ENCODE measurements at regions not wholly inside any gene's neighbourhood (a gene's known extent, or its start where the extent isn't known, plus 50 kb on each side); places are given as distances from the start of the nearest gene placed in this dataset.

DNA sequence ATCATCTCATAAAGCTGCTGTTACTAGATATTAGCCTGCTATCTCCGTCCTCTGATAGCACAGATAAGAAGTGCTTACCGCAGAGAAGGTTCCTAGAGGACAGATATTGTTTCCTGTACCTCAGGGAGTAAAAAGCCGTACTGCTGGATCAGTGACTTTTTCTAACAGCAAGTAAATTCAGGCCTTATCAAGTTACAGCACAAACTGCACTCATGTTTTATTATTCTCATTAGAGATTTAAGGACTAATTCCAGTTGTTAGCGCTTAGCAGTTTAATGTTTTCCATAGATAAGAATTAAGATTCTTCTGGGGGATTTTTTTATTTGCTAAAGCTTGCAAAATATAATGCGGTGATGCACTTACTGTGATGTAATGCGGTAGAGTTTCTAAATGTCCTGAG lies 119.0 kb upstream of the OBI1 start:
- Histone ChIP-seq H3K4me1 (no peaks in the 10 kb centered on the region), H3K4me3 (no peak overlapping the region), H3K9me3 (no peaks in the 10 kb centered on the region), H3K27ac (no peak overlapping the region), H3K27me3 (no peaks in the 10 kb centered on the region), H3K36me3 (replicated peaks in 1 of 2; ENCODE audit: insufficient read depth in 1 of 2, low read depth in 2 of 2) (no peaks in the 10 kb centered on the region)
- ATAC-seq = no peak
- intact Hi-C loops (cut with DNase I) = no loop called here
- no peak for TF ChIP-seq POLR2A (IDR thresholded peaks at IDR 0.05)
- TF ChIP-seq, protein P1, sequence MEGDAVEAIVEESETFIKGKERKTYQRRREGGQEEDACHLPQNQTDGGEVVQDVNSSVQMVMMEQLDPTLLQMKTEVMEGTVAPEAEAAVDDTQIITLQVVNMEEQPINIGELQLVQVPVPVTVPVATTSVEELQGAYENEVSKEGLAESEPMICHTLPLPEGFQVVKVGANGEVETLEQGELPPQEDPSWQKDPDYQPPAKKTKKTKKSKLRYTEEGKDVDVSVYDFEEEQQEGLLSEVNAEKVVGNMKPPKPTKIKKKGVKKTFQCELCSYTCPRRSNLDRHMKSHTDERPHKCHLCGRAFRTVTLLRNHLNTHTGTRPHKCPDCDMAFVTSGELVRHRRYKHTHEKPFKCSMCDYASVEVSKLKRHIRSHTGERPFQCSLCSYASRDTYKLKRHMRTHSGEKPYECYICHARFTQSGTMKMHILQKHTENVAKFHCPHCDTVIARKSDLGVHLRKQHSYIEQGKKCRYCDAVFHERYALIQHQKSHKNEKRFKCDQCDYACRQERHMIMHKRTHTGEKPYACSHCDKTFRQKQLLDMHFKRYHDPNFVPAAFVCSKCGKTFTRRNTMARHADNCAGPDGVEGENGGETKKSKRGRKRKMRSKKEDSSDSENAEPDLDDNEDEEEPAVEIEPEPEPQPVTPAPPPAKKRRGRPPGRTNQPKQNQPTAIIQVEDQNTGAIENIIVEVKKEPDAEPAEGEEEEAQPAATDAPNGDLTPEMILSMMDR (IDR thresholded peaks at IDR 0.05) = no peak
- WGBS, 2 donors = 41 to 54% methylated on average over 6 of the region's 6 CpGs
- no peak for DNase-seq

DNA sequence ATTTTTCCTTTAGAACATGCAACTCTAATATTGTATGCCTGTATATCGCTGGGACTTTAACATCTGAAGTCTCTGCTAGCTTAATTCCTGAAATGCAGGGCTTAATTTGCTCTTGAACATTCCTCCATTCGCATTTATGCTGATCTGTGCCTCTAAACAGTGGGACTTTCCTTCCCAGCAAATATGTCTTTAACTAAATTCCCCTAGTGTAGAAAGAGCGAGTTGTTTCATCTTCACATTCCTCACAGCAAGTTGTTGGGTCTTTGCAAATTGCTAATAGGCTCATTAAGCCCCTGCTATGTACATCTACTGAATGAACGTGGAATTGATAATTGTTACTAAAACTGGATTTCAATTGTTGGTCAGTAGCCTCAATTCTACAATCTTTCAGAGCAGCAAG lies 118.4 kb upstream of the OBI1 start:
- Histone ChIP-seq H3K27ac (no peak overlapping the region), H3K27me3 (no peaks in the 10 kb centered on the region), H3K4me1 (no peaks in the 10 kb centered on the region), H3K36me3 (replicated peaks in 1 of 2; ENCODE audit: insufficient read depth in 1 of 2, low read depth in 2 of 2) (no peaks in the 10 kb centered on the region), H3K9me3 (no peaks in the 10 kb centered on the region), H3K4me3 (no peak overlapping the region)
- 34 to 39% methylated on average over 4 of the region's 4 CpGs for WGBS, 2 donors
- DNase-seq = no peak
- ATAC-seq = no peak
- TF ChIP-seq, protein P1 (IDR thresholded peaks at IDR 0.05) = no peak
- TF ChIP-seq POLR2A (IDR thresholded peaks at IDR 0.05) = no peak
- intact Hi-C loops (cut with DNase I) = no loop called here

DNA sequence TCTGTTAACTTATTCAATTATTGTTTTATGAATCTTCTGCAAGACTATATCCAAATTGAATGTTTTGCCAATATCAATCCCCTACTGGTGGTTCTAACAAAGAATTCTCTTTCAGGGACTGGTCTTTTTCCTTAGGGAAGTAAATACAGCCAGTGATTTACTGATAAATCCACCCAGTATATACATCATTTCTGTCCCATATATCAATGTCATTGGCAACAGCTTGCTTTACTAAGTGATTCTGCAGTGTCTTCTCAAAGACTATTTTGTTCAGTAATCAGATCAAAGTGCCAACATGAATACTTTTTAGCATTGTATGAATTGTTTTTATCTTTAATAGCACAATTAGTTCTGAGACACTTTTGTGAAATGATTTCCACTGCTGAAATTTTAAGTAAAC lies 114.0 kb upstream of the OBI1 start:
- no peak for ATAC-seq
- Histone ChIP-seq H3K9me3 (no peaks in the 10 kb centered on the region), H3K27me3 (no peaks in the 10 kb centered on the region), H3K36me3 (replicated peaks in 1 of 2; ENCODE audit: insufficient read depth in 1 of 2, low read depth in 2 of 2) (no peaks in the 10 kb centered on the region), H3K4me1 (no peaks in the 10 kb centered on the region), H3K27ac (no peak overlapping the region), H3K4me3 (no peak overlapping the region)
- intact Hi-C loops (cut with DNase I) = no loop called here
- TF ChIP-seq, protein P1 (IDR thresholded peaks at IDR 0.05) = no peak
- no peak for TF ChIP-seq POLR2A (IDR thresholded peaks at IDR 0.05)
- DNase-seq = no peak

DNA sequence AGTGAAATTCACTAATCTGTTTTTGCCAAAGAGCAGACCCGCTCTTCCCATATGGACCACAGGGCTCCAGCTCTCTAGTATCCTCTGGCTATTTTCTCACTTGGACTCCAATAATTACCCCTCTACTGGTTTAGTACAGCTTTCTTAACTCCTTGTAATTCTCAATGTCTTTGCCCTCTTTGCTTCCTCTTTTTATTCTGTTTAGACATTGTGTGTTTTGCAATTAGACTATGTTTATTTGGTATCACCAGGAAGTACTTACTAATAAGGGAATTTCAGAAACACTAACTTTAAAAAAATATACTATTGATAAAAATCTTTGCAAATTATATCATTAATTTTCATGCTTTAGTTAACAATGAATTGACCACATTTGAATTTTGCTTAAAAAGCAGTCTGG lies 111.6 kb upstream of the OBI1 start:
- ATAC-seq = no peak
- WGBS, 2 donors = 75 to 88% methylated on average over 1 of the region's 1 CpG

DNA sequence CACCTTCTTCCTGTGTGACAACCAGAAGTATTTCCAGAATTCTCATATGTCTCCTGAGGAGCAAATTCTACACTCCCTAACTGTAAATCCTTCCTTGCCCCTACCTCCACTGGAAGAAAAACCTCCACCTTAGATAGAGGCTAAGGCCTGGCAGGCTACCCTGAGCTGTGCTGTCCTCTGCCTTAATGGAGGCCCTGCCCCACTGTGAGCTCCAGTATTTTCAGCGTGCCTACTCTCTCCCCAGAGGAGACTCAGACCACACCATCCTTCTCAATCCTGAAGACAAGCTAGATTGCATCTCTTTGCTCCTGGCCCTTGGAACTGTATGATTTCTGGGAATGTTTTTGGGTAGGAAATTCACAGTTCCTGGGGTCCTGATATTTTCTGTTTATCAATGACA lies 110.0 kb upstream of the OBI1 start:
- Histone ChIP-seq H3K27me3 (no peaks in the 10 kb centered on the region), H3K36me3 (replicated peaks in 1 of 2; ENCODE audit: insufficient read depth in 1 of 2, low read depth in 2 of 2) (no peaks in the 10 kb centered on the region), H3K9me3 (no peaks in the 10 kb centered on the region), H3K4me1 (no peaks in the 10 kb centered on the region), H3K27ac (no peak overlapping the region), H3K4me3 (no peak overlapping the region)
- no peak for ATAC-seq
- 64 to 77% methylated on average over 1 of the region's 1 CpG for WGBS, 2 donors
- intact Hi-C loops (cut with DNase I) = no loop called here
- no peak for DNase-seq
- TF ChIP-seq, protein P1 (IDR thresholded peaks at IDR 0.05) = no peak
- no peak for TF ChIP-seq POLR2A (IDR thresholded peaks at IDR 0.05)

More for the DNA sequence above, 111.6 kb upstream of the OBI1 start:
- intact Hi-C loops (cut with DNase I) = no loop called here
- TF ChIP-seq, protein P1 (IDR thresholded peaks at IDR 0.05) = no peak
- TF ChIP-seq POLR2A (IDR thresholded peaks at IDR 0.05) = no peak
- Histone ChIP-seq H3K4me1 (no peaks in the 10 kb centered on the region), H3K9me3 (no peaks in the 10 kb centered on the region), H3K36me3 (replicated peaks in 1 of 2; ENCODE audit: insufficient read depth in 1 of 2, low read depth in 2 of 2) (no peaks in the 10 kb centered on the region), H3K27ac (no peak overlapping the region), H3K27me3 (no peaks in the 10 kb centered on the region), H3K4me3 (no peak overlapping the region)
- DNase-seq = no peak
